Small intestine (tissue), 7 donors: ENCODE measurements at regions not wholly inside any gene's neighbourhood (a gene's known extent, or its start where the extent isn't known, plus 50 kb on each side); places are given as distances from the start of the nearest gene placed in this dataset.
"Not testable (repeated sequence)": the region's sequence is repeated elsewhere in the genome, so short reads cannot be mapped to it uniquely, and the experiment has no call there.

Experiments used
- DNase-seq, 2 donors: peaks; one replicate each; pipeline versions ENCODE4 v3.0.0 to v3.0.0-alpha.2; 2013
- FAIRE-seq: peaks from 2 replicates; lab custom pipeline; 2012; peaks lifted over from hg19 to GRCh38; lab: Jason Lieb, UNC
- H3K27ac ChIP-seq, 3 donors: one replicate each; pipeline ENCODE4 v1.5.1; 2013; ENCODE audit warnings: low read length in 2 of 3, mild to moderate bottlenecking in 2 of 3, control low read depth in 1 of 3, inconsistent platforms in 1 of 3, low read depth in 1 of 3, moderate library complexity in 1 of 3
- H3K27me3 ChIP-seq, 3 donors: one replicate each; pipeline ENCODE4 v1.6.1; 2013; ENCODE audit warnings: low read length in 3 of 3, inconsistent platforms in 1 of 3; ENCODE audit not compliant: control insufficient read depth in 3 of 3, insufficient read depth in 3 of 3
- H3K36me3 ChIP-seq, 3 donors: one replicate each; pipeline ENCODE4 v1.6.1; 2013; ENCODE audit warnings: low read length in 3 of 3, inconsistent platforms in 1 of 3, low read depth in 1 of 3, mild to moderate bottlenecking in 1 of 3, moderate library complexity in 1 of 3; ENCODE audit not compliant: control insufficient read depth in 3 of 3, insufficient read depth in 2 of 3
- H3K4me1 ChIP-seq, 3 donors: one replicate each; pipeline ENCODE4 v1.6.1; 2013; ENCODE audit warnings: low read length in 2 of 3, inconsistent platforms in 1 of 3, low read depth in 1 of 3, mild to moderate bottlenecking in 1 of 3, moderate library complexity in 1 of 3; ENCODE audit not compliant: control insufficient read depth in 3 of 3, insufficient read depth in 2 of 3
- H3K4me3 ChIP-seq, 3 donors: one replicate each; pipeline ENCODE4 v1.5.1; 2013; ENCODE audit warnings: low read length in 3 of 3, control low read depth in 1 of 3, inconsistent platforms in 1 of 3, low read depth in 1 of 3, mild to moderate bottlenecking in 1 of 3, moderate library complexity in 1 of 3
- H3K9me3 ChIP-seq, 2 donors: one replicate each; pipeline ENCODE4 v1.6.1; 2013; ENCODE audit warnings: low read depth in 1 of 2, low read length in 1 of 2; ENCODE audit not compliant: control insufficient read depth in 2 of 2, insufficient read depth in 1 of 2
- WGBS, 3 donors: extraction: QIAGEN DNeasy Blood & Tissue Kit; methylation state at CpG; one replicate each; pipeline ENCODE4 v1.1.7; 2013; 5-methylcytosine and 5-hydroxymethylcytosine counted together
- donor health status: healthy with polysubstance abuse.
- donor health status: control.
- donor health status: control.
- donor health status: Bipolar disorder and iron deficiency.
- donor health status: healthy.

- WGBS, 3 donors = 85 to 87% (median 85%) methylated on average over 6 of the region's 6 CpGs
- no peaks in the 10 kb centered on the region for H3K27me3 ChIP-seq
- H3K4me3 ChIP-seq = no peak overlapping the region
- peaks cover 0 to 12% (median 0%) of the 10 kb centered on the region in 3 donors for H3K36me3 ChIP-seq
- no peak overlapping the region for H3K27ac ChIP-seq
- H3K9me3 ChIP-seq = no peaks in the 10 kb centered on the region
- DNase-seq = no peak
- H3K4me1 ChIP-seq = no peaks in the 10 kb centered on the region
- no peak for FAIRE-seq
Measured at GRCh38 chr16:27600381-27600780, 50.4 kb downstream of the KATNIP start.

- no peak for DNase-seq
- no peaks in the 10 kb centered on the region for H3K4me1 ChIP-seq
- H3K36me3 ChIP-seq = peaks cover 0 to 12% (median 0%) of the 10 kb centered on the region in 3 donors
- no peak for FAIRE-seq
- no peak overlapping the region for H3K27ac ChIP-seq
- H3K9me3 ChIP-seq = no peaks in the 10 kb centered on the region
- WGBS, 3 donors = 90 to 95% (median 90%) methylated on average over 4 of the region's 4 CpGs
- no peaks in the 10 kb centered on the region for H3K27me3 ChIP-seq
- H3K4me3 ChIP-seq = no peak overlapping the region
Measured at GRCh38 chr16:27602103-27602502, 52.2 kb downstream of the KATNIP start.

- peak; percentile 60 to 68 for DNase-seq
- 73 to 78% (median 73%) methylated on average over 12 of the region's 12 CpGs for WGBS, 3 donors
- H3K4me1 ChIP-seq, H3K9me3 ChIP-seq, H3K27ac ChIP-seq, H3K27me3 ChIP-seq, H3K36me3 ChIP-seq, FAIRE-seq, H3K4me3 ChIP-seq: not testable (repeated sequence)
Measured at GRCh38 chr16:27605500-27606106, 55.7 kb downstream of the KATNIP start.

GRCh38 chr16:27611340-27611739 lies 61.4 kb downstream of the KATNIP start:
- FAIRE-seq (no peak), DNase-seq (no peak)
- H3K4me3 ChIP-seq = no peak overlapping the region
- no peak overlapping the region for H3K27ac ChIP-seq
- H3K36me3 ChIP-seq = peaks cover 0 to 2% (median 0%) of the 10 kb centered on the region in 3 donors
- no peaks in the 10 kb centered on the region for H3K27me3 ChIP-seq
- no peaks in the 10 kb centered on the region for H3K9me3 ChIP-seq
- 94 to 95% (median 95%) methylated on average over 5 of the region's 5 CpGs for WGBS, 3 donors
- no peaks in the 10 kb centered on the region for H3K4me1 ChIP-seq

GRCh38 chr16:27613238-27613791 lies 63.4 kb downstream of the KATNIP start:
- H3K36me3 ChIP-seq = peaks cover 0 to 2% (median 0%) of the 10 kb centered on the region in 3 donors
- H3K9me3 ChIP-seq = no peaks in the 10 kb centered on the region
- no peaks in the 10 kb centered on the region for H3K27me3 ChIP-seq
- DNase-seq (no peak), FAIRE-seq (no peak)
- no peak overlapping the region for H3K4me3 ChIP-seq
- no peak overlapping the region for H3K27ac ChIP-seq
- WGBS, 3 donors = 83 to 89% (median 86%) methylated on average over 8 of the region's 8 CpGs
- H3K4me1 ChIP-seq = no peaks in the 10 kb centered on the region

GRCh38 chr16:27617665-27618064 lies 67.7 kb downstream of the KATNIP start:
- FAIRE-seq (no peak), DNase-seq (no peak)
- no peaks in the 10 kb centered on the region for H3K27me3 ChIP-seq
- H3K4me1 ChIP-seq = no peaks in the 10 kb centered on the region
- no peaks in the 10 kb centered on the region for H3K9me3 ChIP-seq
- H3K4me3 ChIP-seq = no peak overlapping the region
- peaks cover 0 to 11% (median 0%) of the 10 kb centered on the region in 3 donors for H3K36me3 ChIP-seq
- 80 to 93% (median 92%) methylated on average over 4 of the region's 4 CpGs for WGBS, 3 donors
- H3K27ac ChIP-seq = no peak overlapping the region

GRCh38 chr16:27618165-27618564 lies 68.2 kb downstream of the KATNIP start:
- H3K36me3 ChIP-seq = peaks cover 0 to 16% (median 0%) of the 10 kb centered on the region in 3 donors
- H3K27ac ChIP-seq = no peak overlapping the region
- H3K27me3 ChIP-seq = no peaks in the 10 kb centered on the region
- 91 to 93% (median 91%) methylated on average over 15 of the region's 15 CpGs for WGBS, 3 donors
- FAIRE-seq (no peak), DNase-seq (peak in 1 of 2 donors; percentile 37)
- H3K9me3 ChIP-seq = no peaks in the 10 kb centered on the region
- no peak overlapping the region for H3K4me3 ChIP-seq
- H3K4me1 ChIP-seq = no peaks in the 10 kb centered on the region

GRCh38 chr16:27618606-27619327 lies 68.8 kb downstream of the KATNIP start:
- DNase-seq (no peak), FAIRE-seq (no peak)
- WGBS, 3 donors = 75 to 85% (median 79%) methylated on average over 7 of the region's 7 CpGs
- Histone ChIP-seq H3K9me3 (no peaks in the 10 kb centered on the region), H3K36me3 (peaks cover 0 to 16% (median 0%) of the 10 kb centered on the region in 3 donors), H3K27ac (no peak overlapping the region), H3K4me3 (no peak overlapping the region), H3K27me3 (no peaks in the 10 kb centered on the region), H3K4me1 (no peaks in the 10 kb centered on the region)
